Mesenteric fat pad (tissue), 1 donor: ENCODE measurements at regions not wholly inside any gene's neighbourhood (a gene's known extent, or its start where the extent isn't known, plus 50 kb on each side); places are given as distances from the start of the nearest gene placed in this dataset.
"Not testable (repeated sequence)": the region's sequence is repeated elsewhere in the genome, so short reads cannot be mapped to it uniquely, and the experiment has no call there.

ENCODE experiments used
- DNase-seq: peaks from one replicate; pipeline ENCODE4 v3.0.0-alpha.2; 2020; ENCODE audit warnings: low spot score
- donor health status: DM: yes; HTN: yes; CAD: no.

DNA sequence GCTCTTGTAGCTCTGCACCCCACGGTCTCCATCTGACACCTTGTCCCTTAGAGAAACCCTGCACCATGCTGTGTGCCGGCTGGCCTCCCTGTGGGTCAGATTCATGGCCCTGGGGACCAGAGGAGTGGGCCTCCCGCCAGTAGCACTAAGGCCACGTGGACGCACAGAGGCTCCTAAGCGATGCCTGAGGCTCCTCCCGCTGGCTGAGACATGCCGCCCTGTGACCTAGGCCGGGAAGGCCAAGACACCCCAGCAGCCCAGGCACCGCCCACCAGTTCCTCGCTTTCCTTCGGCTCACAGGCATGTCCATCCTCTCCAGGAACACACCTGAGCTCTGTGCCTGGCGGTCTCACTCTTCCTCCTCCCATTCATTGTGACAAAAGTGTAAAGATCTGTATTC, 311.0 kb downstream of the THBS2 start:
- DNase-seq: no peak

DNA sequence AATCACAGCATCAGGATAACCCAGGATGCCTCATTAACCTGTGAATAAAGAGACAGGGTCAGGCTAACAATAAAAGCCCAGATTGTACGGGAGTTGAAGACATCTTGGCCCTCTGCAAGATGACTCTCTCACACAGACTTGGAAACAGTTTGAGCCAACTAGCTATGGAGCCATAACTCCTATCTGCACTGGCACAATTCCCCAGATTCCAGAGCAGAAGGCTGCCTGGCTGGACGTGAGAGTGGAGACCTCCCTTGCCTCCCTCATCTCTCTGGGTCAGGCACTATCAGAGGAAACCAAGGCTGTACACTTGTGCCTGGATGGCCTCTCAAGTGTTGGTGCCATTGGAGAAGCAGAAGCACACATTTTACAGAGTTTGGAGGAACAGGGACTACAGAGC, 312.6 kb downstream of the THBS2 start:
- no peak for DNase-seq

DNA sequence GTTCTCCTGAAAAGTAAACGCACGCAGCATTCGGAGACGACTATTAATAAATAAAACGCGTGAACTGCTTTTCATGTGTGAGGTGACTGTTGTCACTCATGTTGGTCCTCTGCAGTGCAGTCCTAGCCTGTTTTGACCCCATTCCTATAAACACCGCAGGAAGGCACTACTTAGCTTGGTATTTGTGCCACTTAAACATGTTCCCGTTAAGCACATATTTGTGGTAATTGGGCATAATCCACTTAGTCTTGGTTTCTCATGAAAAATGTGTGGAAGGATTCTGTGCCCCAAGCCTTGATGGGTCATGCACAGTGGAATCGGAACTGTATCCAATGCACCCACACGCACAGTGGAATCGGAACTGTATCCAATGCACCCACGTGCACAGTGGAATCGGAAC, 313.9 kb downstream of the THBS2 start:
- no peak for DNase-seq

DNA sequence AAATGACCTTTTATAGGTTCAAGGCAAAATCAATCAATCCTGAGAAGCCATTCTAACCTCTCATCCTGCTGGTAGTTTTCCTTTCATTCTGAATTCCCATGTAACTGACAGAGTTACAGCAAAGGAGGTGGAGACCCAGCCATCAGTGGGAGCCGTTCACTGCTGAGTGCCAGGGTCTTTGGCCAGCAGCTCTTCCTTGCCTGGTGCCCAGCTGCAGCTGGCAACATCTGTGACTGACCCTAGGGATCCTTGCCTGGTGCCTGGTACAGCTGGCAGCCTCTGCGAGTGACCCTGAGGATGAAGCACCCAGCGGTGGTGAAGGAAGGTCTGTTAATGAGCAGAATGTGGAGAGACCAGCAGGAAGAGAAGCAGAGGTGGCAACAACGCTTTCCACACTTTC, 314.6 kb downstream of the THBS2 start:
- no peak for DNase-seq

DNA sequence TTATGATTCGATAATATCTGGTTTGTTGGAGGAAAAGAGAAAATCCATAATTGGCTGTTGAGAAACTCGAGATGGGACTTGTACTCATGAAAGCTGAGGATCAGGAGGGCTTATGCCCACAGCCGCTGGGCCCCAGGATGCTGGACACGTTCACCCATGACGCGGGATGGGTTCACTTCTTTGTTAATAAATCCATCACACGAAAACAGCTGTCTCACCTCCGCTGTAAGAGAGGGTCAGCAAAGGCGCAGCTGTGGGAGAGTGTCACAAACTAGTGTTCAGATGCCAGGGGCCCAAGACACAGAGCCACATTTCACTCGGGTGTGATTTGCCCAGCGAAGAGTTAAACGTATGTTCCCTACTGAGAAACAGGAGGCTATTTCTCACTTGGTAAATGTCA, 315.1 kb downstream of the THBS2 start:
- no peak for DNase-seq

DNA sequence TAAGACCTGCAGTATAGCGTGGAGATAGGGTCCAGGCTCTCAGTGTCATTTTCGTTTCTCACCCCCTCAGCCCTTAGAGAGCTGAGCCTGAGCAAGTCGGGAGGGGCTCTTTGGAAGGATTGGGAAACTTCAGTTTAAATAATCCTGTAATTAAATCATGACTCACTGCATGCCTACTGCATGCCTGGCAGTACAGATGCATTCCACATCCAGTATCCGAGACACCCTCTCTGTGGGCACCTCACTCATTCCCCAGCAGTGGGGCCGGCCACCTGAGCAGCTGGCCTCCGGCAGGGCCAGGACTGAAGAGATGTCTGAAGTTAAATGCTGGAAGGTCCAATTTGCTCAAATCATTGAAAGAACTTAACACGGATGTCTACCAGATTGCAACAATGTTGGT, 316.6 kb downstream of the THBS2 start:
- no peak for DNase-seq

DNA sequence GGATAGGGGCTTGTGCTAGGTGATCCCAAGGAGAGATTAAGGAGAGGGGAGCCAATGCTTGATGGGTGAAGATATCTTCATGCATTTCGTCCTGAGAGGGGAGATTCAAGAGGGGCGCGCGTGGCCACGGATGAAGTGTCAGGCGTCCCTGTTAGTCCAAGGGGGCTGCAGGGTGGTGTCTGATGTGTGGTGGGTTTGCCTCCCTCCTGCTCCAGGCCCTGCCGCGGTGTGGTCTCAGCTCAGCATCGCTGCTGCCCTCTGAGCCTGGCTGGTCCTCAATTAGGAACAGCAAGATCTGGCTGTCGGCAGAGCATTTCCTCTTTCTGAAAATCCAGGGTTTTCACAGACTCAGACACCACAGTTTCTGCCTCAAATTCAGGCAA, 318.0 kb downstream of the THBS2 start:
- DNase-seq: no peak

DNA sequence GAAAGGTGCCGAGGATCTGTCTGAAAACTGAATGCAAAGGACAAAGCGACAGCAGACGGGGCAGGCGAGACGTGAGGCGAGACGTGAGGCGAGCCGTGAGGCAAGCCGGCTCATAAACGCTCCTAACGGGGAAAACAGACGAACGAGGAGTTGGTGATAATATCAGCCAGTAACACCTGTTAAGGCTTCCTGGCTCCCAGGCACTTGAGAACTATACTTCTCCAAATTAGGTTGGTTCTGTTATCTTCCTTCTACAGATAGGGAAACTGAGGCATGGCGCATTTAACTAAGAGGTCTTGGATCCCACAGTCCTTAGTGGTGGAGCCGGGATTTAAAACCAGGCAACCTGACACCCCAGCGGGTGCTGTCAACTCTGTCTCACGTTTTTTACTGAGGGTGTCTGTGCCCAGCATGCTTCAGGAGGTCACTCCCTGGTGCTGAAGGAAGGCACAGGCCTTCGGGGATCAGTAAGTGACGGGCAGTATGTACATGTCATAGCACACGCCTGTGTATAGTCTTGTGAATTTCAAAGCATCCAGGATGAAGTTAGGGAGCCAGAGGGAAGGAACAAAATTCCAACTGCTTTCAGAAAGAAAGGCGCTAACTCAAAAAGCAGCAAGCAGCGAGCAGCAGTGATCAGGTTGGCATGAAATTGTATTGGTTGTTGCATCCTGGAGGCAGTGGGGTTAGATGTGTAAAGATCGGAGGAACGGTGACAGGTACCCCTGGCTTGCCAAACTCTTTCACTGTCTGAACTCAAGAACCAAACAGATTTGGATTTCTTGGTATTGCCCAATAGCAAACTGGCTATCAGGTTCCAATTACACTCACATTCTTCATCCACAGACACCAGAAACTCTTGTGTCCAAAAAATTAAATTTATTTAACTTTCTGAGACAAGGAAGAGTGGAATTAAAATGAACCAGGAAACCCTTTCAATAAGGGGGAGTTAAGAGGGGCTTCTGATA, 318.7 kb downstream of the THBS2 start:
- DNase-seq: no peak

DNA sequence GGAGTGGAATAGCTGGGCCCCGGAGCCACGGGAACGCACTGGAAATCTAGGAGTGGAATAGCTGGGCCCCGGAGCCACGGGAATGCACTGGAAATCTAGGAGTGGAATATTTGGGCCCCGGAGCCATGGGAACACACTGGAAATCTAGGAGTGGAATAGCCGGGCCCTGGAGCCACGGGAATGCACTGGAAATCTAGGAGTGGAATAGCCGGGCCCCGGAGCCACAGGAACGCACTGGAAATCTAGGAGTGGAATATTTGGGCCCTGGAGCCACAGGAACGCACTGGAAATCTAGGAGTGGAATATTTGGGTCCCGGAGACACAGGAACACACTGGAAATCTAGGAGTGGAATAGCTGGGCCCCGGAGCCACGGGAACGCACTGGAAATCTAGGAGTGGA, 321.5 kb downstream of the THBS2 start:
- DNase-seq: not testable (repeated sequence)

DNA sequence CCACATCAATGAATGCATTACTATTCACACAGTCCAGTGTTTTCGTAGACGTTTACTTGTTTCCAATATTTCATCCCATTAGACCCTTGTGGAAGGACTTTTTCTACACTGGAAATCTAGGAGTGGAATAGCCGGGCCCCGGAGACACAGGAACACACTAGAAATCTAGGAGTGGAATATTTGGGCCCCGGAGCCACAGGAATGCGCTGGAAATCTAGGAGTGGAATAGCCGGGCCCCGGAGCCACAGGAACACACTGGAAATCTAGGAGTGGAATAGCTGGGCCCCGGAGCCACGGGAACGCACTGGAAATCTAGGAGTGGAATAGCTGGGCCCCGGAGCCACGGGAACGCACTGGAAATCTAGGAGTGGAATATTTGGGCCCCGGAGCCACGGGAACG, 322.6 kb downstream of the THBS2 start:
- DNase-seq: not testable (repeated sequence)

DNA sequence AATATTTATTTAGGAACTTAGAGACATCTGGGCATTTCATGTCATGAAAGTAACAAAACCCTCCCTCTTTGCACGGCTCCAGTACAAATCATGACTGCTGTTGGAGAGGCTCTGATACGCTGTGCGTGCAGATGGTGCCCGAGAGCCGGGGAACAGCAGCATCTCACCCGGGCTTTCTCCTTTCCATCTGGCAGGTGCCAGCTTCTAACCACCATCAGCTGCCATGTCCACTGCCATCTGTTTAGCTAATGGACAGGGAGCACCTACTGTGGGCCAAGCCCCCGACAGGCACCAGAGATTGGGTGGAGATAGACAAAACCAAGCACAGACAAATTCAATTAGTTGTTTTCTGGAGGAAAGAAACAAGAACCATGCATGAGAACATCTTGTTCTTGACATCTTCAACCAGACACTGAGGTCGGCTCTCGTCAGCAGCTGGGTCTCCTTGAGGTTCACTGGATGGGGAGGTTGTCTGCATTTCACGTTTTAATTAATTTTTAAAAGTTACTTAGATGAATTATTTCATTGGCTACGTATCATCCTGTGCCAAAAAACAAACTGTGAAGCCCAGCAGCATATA, 323.7 kb downstream of the THBS2 start:
- no peak for DNase-seq

DNA sequence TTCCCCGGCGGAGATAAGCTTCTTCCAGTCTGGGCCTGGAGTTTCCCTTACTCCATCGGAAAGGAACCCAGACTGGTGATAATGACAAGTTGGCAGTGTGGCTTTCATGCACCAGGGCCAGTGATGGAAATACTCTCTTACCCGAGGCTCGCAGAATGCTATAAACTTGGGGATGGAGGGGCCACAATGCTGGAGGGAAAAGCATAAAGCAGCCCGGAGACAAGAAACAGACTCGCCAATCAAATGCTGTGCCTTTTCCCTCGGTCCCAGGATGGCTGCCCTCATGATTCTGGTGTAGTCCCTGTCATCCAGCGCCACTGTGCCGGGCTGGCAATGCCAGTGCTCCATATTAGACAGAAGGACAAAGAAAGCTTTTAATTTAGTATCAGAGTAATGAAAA, 325.6 kb downstream of the THBS2 start:
- no peak for DNase-seq

DNA sequence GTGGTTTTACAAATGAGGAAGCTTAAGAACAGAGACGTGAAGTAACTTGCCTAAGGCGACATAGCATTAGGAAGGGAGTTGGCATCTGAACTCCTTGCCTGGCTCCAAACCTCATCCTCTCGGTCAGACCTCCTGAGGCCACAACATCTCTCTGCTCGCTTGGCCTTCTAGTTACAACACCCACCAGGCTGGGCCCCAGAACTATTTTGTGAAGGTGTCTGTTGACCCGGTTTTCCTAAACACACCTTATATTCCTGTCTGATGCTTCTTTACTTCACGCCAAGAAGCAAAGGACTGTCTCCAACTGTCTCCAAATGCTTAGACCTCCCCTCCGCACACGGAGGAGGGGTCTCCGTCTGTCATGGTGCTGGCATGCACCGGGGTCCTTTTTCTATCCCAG, 326.6 kb downstream of the THBS2 start:
- DNase-seq: no peak

DNA sequence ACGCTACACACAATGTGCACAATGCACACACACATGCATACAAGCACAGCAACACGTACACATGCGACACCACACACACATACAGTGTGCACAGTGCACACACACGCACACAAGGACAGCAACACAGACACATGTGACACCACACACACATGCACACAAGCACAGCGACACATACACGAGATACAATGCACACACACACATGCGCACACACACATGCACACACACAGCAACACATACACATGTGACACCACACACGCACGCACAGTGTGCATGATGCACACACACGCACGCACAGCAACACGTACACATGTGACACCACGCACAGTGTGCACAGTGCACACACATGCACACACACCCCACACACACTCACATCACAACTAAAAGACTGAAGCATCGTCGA, 327.3 kb downstream of the THBS2 start:
- DNase-seq: no peak

DNA sequence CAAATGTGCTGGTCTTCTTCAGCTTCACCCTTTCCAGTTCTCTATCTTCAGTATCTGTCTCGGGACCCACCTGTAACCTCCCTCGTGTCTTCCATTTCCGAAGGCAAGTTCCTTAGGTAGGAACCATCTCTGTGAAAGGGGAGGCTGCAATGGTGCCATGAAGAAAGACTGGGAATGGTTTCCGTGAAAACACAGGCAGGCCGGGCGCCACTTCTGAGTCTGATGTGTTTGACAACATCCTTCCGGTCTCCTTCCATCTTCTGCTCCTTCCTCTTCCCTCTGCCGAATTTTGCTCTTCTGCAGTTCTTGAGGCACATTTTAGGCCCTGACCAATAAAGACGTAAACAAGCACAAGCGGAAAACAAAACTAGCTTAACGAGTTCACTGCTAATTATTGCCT, 328.0 kb downstream of the THBS2 start:
- DNase-seq: no peak

DNA sequence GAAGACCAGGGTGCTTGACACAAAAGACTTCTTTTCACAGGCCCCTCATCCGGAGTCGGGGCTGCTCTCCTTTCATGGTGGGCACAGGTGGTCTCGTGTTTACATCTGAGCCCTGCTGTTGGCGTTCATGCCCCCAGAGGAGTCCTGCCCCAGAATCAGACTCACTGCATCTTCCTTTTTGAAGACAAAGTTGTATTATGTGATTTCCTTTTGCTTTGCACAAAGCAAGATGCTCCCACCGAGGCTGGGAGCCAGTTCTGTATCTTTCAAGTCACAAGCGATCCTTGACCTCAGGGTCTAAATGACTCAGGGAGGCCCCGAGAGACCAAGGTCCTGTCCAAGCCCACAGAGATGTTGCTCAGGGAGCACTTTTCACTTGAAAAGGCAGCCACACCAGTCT, 330.5 kb downstream of the THBS2 start:
- DNase-seq: no peak

DNA sequence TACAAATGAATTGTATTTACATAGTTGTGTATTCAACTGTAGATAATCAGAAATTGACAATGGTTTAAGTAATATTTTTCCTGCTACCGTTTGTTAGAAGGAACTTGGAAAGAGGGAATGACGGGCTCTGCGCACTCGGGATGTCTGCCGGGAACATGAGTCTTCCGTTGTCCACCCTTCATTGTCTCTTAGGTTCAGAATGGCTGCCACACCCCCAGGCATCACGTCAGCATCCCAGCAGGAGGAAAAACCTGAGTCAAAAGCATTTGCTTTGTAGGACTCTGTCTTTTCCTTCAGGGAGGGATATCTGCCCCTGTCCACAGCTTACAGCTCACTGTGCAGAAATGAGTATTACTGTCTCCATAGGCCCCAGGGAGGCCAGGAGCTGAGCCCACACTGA, 331.2 kb downstream of the THBS2 start:
- DNase-seq: no peak

DNA sequence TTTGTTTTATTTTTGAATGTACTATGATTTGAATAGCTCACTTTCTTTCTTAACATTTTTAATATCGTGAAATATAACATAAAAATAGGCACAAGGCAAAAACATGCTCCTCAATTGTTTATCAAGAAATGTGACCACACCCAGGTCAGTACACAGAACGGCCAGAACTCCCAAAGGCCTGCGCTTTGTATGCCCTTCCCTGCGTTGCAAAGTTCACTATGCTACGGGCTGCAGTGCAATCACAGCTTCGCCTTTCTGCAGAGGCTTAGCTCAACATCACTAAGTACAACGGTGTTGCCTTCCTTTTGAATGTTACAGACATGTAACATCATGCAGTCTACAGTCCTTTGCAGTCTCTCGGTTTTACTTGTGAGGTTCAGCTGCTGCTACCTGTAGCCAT, 333.4 kb downstream of the THBS2 start:
- DNase-seq: no peak

DNA sequence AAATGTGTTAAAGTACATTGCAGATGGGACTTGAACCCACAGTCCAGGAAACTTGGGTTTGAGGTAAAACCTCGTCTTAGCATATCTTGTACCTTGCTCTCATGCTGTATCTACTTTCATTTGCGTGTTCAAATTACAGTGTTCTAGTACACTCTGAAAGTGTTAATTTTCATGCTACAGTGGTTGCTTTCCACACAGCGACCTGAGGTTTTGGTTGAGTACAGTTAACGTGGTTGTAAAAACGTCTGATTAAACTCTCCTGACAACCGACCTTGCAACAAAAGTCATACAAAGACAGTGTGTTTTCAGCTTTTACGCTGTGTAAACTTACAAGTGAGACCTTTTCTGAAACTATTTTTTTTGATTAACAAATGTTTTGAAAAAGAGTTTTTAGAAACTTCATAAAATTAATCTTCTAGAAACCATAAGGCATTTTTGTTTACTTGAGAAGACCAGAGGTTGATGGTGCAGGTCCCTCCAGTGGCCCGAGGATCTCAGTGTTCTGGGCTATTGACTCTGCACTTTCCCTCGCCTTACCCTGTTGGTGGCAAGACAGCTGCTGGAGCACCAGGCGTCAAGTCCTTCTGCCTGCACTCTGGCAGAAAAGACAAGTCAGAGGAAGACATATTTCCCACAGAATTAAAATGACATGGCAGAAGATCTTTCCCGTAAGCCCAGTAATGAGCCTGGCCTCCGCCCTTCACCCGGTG, 334.0 kb downstream of the THBS2 start:
- DNase-seq: no peak

DNA sequence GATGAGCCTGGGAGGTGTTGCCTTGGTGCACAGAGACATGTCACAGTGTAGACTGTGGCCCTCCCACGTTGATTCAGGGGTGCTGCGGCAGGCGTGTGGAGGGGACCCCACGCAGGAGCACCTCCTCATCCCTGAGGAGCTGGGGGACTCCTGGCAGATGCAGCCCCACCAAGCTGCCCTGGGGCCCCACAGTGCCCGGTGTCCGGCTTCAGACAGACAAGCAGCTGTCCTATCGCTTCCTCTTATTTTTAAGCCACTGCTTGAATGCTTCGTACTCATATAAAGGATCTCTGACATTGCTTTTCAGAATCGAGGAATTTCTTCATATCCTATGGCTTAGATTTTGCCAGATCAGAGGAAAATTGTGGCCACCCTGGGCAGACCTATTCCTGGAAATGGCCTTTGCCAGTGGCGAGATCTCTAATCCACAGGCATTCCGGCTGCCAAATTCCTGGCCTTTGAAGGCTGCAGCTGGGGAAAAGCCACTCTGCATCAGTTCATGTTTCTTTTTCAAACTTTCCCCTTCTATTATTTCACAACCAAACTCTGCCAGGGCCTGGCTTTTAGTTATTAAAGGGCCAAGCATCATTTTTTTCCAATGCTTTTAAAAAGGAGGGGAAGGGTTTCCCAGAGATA, 337.0 kb downstream of the THBS2 start:
- no peak for DNase-seq

DNA sequence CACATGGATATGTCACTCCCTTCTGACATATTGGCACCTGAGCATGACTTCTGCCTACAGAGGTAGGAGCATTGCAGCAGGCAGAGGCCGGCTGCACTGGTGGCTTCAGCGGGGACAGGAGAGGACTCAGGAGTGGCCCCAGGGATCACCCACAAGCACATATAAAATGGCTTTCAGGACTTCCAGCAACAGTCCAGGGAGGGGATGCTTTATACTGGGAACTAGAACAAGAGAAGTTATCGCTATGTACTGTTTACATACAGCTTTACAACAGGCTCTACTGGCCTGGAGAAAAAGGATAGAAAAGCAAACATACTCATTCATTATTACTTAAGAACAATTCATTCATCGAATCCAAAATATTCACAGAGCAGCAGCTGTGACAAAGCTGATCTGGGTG, 337.8 kb downstream of the THBS2 start:
- DNase-seq: no peak

DNA sequence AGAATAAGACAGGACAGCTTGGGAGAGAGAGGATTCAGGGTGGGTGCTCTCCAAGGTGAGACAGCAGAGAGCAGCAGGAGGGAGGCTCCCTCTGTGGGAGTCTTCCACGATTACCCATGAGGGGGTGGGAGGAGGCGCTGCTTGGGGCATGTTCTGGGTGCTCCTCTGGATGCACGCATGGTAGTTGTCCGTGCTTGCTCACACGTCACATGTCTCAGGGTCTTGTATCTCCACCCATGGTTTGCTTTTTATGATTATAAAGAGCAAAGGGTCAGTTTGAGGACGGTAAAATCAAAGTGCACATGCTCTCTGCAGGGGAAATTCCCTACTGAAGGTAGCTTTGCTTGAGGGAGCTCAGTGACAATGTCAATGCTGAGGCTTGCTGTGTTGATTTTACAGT, 338.4 kb downstream of the THBS2 start:
- no peak for DNase-seq
